DND-41 (cell line): ENCODE measurements at regions not wholly inside any gene's neighbourhood (a gene's known extent, or its start where the extent isn't known, plus 50 kb on each side); places are given as distances from the start of the nearest gene placed in this dataset.

Source experiments
- ATAC-seq: fragments of 200-7000 bp; cut with Tn5 transposase; 3 replicates; pipeline ENCODE4 v1.9.1; 2021; ENCODE audit warnings: low read depth; ENCODE audit not compliant: insufficient read depth
- DNase-seq: peaks from one replicate; pipeline ENCODE4 v3.0.0-alpha.2; 2020
- H2AFZ ChIP-seq: 2 replicates; pipeline ENCODE4 v1.6.0; 2012; ENCODE audit warnings: low read depth, low read length
- H3K27ac ChIP-seq: 2 replicates; pipeline ENCODE4 v1.5.1; 2012; ENCODE audit warnings: low read length, inconsistent platforms
- H3K27me3 ChIP-seq: fragments of 200-600 bp; sonication (generic); 2 replicates; pipeline ENCODE4 v1.6.0; 2012; ENCODE audit warnings: low read length, mild to moderate bottlenecking, inconsistent platforms; ENCODE audit not compliant: insufficient read depth, poor library complexity
- H3K36me3 ChIP-seq: 2 replicates; pipeline ENCODE4 v1.5.1; 2012; ENCODE audit warnings: low read length, inconsistent platforms; ENCODE audit not compliant: insufficient read depth
- H3K4me1 ChIP-seq: 2 replicates; pipeline ENCODE4 v1.5.1; 2012; ENCODE audit warnings: mild to moderate bottlenecking, low read length; ENCODE audit not compliant: insufficient read depth
- H3K4me2 ChIP-seq: 2 replicates; pipeline ENCODE4 v1.6.0; 2012; ENCODE audit warnings: mild to moderate bottlenecking, moderate library complexity, low read length, inconsistent platforms; ENCODE audit not compliant: insufficient read depth
- H3K4me3 ChIP-seq, 2 experiments: fragments of 200-600 bp in 1 of 2; shearing (Covaris generic) in 1 of 2; 2 replicates each; pipeline ENCODE4 v1.5.1; 2012 to 2016; ENCODE audit warnings: inconsistent platforms in 2 of 2, low read length in 2 of 2, mild to moderate bottlenecking in 2 of 2, low read depth in 1 of 2, moderate library complexity in 1 of 2
- H3K79me2 ChIP-seq: 2 replicates; pipeline ENCODE4 v1.6.0; 2012; ENCODE audit warnings: low read length, inconsistent platforms; ENCODE audit not compliant: insufficient read depth
- H3K9ac ChIP-seq: 2 replicates; pipeline ENCODE4 v1.6.0; 2012; ENCODE audit warnings: low read depth, mild to moderate bottlenecking, inconsistent platforms, low read length, moderate library complexity
- H3K9me3 ChIP-seq: 2 replicates; pipeline ENCODE4 v1.5.1; 2012; ENCODE audit warnings: low read length, moderate library complexity, mild to moderate bottlenecking, inconsistent platforms; ENCODE audit not compliant: insufficient read depth, severe bottlenecking
- H4K20me1 ChIP-seq: 2 replicates; pipeline ENCODE4 v1.6.0; 2012; ENCODE audit warnings: low read length; ENCODE audit not compliant: insufficient read depth
- EZH2 ChIP-seq: IDR thresholded peaks from 3 replicates; pipeline ENCODE4 v1.6.1; 2012; ENCODE audit warnings: borderline replicate concordance, low read depth, mild to moderate bottlenecking, moderate library complexity, low read length, inconsistent platforms; ENCODE audit not compliant: severe bottlenecking
- TF ChIP-seq, protein P1 (sequence below): IDR thresholded peaks from 2 replicates; pipeline ENCODE4 v1.5.1; 2012; ENCODE audit warnings: borderline replicate concordance, low read length, moderate library complexity, mild to moderate bottlenecking; ENCODE audit not compliant: poor library complexity, severe bottlenecking; ENCODE audit errors: extremely low read depth

DNA sequence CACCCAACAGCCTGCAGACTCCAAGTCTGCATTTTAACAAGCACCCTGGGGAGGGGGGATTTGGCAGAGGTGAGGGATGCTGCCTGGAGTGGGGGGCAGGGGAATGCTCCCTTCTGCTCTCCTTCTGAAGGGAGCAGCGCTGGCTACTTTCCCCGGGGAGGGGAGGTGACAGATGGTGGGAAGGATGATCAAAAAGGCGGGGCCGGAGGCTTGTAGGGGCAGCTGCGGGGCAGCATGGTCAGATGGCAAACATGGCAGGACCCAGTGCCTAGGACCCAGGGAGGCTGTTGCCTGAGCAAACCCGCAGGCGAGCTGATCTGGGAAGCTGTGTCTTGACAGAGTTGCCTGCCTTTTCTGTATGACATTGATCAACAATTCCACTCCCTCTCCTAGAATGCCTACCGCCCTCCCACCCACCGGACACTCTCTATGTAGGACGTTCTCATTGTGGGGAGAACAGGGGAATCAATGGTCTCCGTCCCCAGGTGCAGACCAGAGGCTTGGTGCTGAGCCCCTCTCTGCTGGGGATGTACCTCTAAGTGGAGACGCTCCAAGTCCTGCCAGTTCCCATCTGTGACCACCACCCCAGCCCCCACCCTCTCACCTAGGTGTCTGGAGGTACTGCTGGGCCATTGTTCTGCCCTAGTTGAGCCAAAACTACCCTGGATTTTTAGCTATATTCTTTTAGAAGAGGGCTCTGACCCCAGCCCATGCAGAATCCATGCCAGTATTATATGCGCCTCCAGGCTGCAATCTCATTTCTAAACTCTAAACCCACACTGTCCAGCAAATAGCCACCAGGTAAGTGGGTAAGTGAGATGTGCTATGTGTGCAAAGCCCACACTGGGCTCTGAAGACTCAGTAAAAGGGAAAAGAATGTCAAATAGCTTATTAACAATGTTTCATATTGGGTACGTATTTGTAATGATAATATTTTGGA lies 89.7 kb upstream of the SEC11C start:
- no peaks in the 10 kb centered on the region for H3K27me3 ChIP-seq
- H3K27ac ChIP-seq = no peak overlapping the region
- no peak overlapping the region for H3K4me2 ChIP-seq
- no peaks in the 10 kb centered on the region for H3K36me3 ChIP-seq
- H3K4me3 ChIP-seq = no peak overlapping the region
- no peak overlapping the region for H3K9ac ChIP-seq
- H3K4me1 ChIP-seq = no peaks in the 10 kb centered on the region
- H3K79me2 ChIP-seq = no peaks in the 10 kb centered on the region
- no peaks in the 10 kb centered on the region for H3K9me3 ChIP-seq
- ATAC-seq (no peak), DNase-seq (no peak)
- H2AFZ ChIP-seq = no peak overlapping the region
- TF ChIP-seq, protein P1, sequence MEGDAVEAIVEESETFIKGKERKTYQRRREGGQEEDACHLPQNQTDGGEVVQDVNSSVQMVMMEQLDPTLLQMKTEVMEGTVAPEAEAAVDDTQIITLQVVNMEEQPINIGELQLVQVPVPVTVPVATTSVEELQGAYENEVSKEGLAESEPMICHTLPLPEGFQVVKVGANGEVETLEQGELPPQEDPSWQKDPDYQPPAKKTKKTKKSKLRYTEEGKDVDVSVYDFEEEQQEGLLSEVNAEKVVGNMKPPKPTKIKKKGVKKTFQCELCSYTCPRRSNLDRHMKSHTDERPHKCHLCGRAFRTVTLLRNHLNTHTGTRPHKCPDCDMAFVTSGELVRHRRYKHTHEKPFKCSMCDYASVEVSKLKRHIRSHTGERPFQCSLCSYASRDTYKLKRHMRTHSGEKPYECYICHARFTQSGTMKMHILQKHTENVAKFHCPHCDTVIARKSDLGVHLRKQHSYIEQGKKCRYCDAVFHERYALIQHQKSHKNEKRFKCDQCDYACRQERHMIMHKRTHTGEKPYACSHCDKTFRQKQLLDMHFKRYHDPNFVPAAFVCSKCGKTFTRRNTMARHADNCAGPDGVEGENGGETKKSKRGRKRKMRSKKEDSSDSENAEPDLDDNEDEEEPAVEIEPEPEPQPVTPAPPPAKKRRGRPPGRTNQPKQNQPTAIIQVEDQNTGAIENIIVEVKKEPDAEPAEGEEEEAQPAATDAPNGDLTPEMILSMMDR = no peak
- no peak for TF ChIP-seq EZH2
- H4K20me1 ChIP-seq = no peaks in the 10 kb centered on the region

DNA sequence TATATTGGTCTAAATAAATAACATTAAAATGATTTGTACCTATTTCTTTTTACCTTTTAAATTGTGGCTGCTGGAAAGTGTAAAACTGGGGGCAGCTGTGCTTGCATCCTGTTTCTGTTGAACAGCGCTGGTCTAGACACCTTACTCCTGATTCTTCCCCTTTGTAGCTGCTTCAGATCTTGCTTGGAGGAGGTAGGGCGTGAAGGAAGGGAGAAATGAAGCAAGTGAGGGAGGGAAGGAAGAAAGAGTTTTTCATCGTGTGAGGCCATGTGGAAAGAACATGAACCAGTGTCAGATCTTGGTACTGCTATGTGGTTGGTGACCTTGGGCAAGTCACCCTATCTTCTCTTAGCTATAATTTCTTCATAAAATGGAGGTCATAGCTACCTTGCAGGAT lies 89.0 kb upstream of the SEC11C start:
- no peak for TF ChIP-seq EZH2
- TF ChIP-seq, protein P1 = no peak
- H3K27ac ChIP-seq = no peak overlapping the region
- ATAC-seq (no peak), DNase-seq (no peak)
- no peaks in the 10 kb centered on the region for H3K4me1 ChIP-seq
- H4K20me1 ChIP-seq = no peaks in the 10 kb centered on the region
- no peak overlapping the region for H3K4me2 ChIP-seq
- H3K36me3 ChIP-seq = no peaks in the 10 kb centered on the region
- H3K9me3 ChIP-seq = no peaks in the 10 kb centered on the region
- no peaks in the 10 kb centered on the region for H3K27me3 ChIP-seq
- no peak overlapping the region for H3K9ac ChIP-seq
- no peaks in the 10 kb centered on the region for H3K79me2 ChIP-seq
- H3K4me3 ChIP-seq = no peak overlapping the region
- no peak overlapping the region for H2AFZ ChIP-seq

DNA sequence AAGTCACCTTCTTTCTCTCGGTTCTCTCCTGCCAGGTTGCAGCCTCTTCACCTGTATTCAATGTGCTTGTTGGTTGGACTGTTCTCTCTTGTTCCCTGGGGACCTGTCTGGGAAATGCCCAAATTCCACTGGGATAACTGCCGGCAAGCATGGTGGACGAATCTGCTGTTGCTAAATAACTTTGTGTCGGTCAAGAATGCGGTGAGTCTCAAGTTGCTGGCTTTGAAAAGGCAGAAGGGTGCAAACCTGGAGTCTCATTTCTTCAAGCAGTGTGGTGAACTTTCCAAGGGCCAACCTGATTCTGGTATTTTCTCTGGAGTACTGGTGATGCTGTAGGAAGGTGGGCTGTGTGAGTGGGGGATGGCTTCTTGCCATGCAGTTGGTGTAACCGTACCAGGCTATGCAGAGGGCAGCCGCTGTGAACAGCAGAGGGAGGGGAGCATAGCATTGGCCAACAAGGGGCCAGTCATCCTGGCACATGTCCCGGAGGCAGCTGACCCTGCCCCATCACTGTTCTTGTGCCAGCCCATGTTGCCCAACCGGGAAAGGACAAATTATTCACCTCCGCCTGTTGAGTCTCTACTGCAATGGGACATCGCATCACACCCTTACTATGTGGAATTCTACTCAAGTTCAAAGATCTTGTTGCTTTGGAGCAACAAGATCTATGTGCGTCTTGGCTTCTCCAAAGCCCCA lies 88.1 kb upstream of the SEC11C start:
- no peaks in the 10 kb centered on the region for H3K36me3 ChIP-seq
- no peak overlapping the region for H3K4me3 ChIP-seq
- H3K9me3 ChIP-seq = no peaks in the 10 kb centered on the region
- H3K4me1 ChIP-seq = no peaks in the 10 kb centered on the region
- no peaks in the 10 kb centered on the region for H4K20me1 ChIP-seq
- no peaks in the 10 kb centered on the region for H3K79me2 ChIP-seq
- H2AFZ ChIP-seq = no peak overlapping the region
- no peak for ATAC-seq
- H3K4me2 ChIP-seq = no peak overlapping the region
- no peak overlapping the region for H3K27ac ChIP-seq
- H3K9ac ChIP-seq = no peak overlapping the region
- DNase-seq = no peak
- TF ChIP-seq, protein P1 = no peak
- TF ChIP-seq EZH2 = no peak
- H3K27me3 ChIP-seq = no peaks in the 10 kb centered on the region
